DOHH2 (cell line): ENCODE measurements at regions not wholly inside any gene's neighbourhood (a gene's known extent, or its start where the extent isn't known, plus 50 kb on each side); places are given as distances from the start of the nearest gene placed in this dataset.

Experiments
- EZH2phosphoT487 ChIP-seq: fragments of 200-600 bp; sonication (generic); IDR thresholded peaks from 2 replicates; pipeline ENCODE4 v1.6.1; 2017; ENCODE audit warnings: borderline replicate concordance, mild to moderate bottlenecking, antibody characterized with exemption, low read length, moderate library complexity, mixed read lengths
- TF ChIP-seq, protein P1 (sequence below): fragments of 200-600 bp; sonication (generic); IDR thresholded peaks from one replicate; pipeline ENCODE4 v1.5.1; 2014; ENCODE audit warnings: antibody characterized with exemption, mild to moderate bottlenecking, low read depth, low read length; ENCODE audit not compliant: poor library complexity, severe bottlenecking

- TF ChIP-seq, protein P1, sequence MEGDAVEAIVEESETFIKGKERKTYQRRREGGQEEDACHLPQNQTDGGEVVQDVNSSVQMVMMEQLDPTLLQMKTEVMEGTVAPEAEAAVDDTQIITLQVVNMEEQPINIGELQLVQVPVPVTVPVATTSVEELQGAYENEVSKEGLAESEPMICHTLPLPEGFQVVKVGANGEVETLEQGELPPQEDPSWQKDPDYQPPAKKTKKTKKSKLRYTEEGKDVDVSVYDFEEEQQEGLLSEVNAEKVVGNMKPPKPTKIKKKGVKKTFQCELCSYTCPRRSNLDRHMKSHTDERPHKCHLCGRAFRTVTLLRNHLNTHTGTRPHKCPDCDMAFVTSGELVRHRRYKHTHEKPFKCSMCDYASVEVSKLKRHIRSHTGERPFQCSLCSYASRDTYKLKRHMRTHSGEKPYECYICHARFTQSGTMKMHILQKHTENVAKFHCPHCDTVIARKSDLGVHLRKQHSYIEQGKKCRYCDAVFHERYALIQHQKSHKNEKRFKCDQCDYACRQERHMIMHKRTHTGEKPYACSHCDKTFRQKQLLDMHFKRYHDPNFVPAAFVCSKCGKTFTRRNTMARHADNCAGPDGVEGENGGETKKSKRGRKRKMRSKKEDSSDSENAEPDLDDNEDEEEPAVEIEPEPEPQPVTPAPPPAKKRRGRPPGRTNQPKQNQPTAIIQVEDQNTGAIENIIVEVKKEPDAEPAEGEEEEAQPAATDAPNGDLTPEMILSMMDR, result no peak
- TF ChIP-seq EZH2phosphoT487, result no peak
Observed at GRCh38 chr6:147699637-147700036, 191.1 kb downstream of the SAMD5 start.
